Dermis microvascular lymphatic vessel endothelial cell (primary cell): ENCODE measurements at regions not wholly inside any gene's neighbourhood (a gene's known extent, or its start where the extent isn't known, plus 50 kb on each side); places are given as distances from the start of the nearest gene placed in this dataset.
A peak's percentile ranks its signal among the peaks of the same experiment; 100 is the strongest.
"Not testable (repeated sequence)": the region's sequence is repeated elsewhere in the genome, so short reads cannot be mapped to it uniquely, and the experiment has no call there.

Experiments used
- DNase-seq, 2 donors: peaks; one replicate each; pipeline versions ENCODE4 v3.0.0 to v3.0.0-alpha.2; 2010; ENCODE audit warnings: low read depth in 2 of 2

- no peak for DNase-seq
Observed at GRCh38 chr9:90129446-90129845, 513.2 kb downstream of the DIRAS2 start.

DNA sequence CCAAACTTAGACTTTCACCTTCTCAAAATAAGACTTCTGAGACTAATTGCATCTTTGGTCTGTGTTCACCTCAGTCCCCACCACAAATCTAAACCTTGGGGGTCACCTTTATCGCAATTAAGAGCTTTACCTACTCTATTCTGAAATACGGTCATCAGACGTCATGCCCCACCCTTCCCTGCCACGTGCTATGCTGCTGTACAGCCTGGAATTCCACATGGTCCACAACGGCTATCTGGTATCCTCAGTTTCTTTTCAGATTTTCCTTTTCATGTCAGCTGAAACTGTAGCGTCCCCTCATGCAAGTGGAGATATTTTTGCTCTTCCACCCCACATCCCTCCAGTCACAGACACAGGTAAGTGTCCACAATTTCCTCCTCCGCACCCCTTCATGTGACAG, 511.1 kb downstream of the DIRAS2 start:
- DNase-seq, result no peak

GRCh38 chr9:90132866-90133265, 509.8 kb downstream of the DIRAS2 start:
- no peak for DNase-seq

DNA sequence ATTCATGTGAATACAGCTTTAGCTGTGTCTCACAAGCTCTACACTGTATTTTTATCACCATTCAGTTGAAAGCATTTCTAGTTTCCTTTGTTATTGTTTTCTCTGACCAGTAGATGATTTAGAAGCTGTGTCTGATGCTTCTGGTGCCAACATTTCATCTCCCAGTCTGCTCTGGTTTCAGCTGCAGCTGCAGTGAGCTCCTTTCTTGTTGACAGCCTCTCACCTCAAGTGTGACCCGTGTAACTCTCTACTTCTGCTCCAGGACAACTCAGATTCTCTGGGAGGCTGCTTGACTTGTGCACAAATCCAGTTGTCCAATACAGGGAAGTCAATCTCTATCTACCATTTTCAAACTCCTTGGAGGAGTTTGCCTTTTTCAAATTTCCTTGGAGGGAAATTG, 504.8 kb downstream of the DIRAS2 start:
- no peak for DNase-seq

DNA sequence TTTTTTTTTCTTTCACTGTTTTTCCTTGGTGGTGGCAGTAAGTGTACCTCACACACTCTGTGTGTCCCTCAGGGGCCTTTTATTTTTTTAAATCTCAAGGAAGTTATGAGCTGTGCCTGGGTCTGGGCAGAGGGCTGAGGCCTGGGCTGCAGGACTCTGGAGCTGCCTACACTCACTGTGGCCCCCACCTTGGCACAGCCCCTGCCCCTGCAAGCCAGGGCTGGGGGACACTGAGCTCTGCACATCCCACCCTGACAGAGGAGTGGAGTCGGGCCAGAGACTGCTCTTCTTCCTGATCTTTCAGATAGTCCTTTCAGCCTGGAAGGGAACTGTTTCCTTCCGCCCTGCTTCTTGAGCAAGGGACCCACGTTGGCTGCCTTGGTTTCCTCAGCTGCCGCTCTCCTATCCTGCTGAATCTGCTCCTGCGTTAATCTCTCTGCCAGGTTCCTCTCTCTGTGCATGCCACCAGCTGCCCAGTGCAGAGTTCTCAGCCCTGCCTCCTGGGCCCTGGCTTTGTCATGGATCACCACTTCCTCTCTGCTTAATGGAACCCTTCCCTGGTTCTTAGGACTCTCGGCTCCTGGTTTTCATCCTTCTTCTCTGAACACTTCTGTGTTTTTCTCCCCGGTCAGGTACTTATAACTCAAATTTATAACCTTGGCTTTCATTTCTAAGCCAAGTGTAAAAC, 502.3 kb downstream of the DIRAS2 start:
- no peak for DNase-seq

DNA sequence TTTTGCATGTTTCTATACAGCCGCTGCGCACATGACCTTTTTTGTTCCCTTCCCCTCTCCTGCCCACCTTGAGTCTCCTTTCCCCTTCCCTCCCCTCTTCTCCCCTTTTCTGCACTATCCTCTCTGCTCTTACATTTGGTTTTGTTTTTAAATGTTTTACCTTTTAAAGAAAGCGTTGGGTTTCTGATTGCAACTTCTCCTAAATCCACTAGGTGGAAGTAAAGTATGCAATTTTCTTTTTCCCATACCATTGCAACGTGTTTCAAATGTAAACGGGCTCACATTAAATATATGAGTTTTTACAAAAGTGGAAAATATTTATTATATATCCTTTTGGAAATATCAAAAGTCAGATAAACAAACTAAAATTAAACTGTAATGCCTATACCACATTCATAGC, 500.9 kb downstream of the DIRAS2 start:
- peak; percentile 3 to 25 for DNase-seq

GRCh38 chr9:90142580-90142979, 500.0 kb downstream of the DIRAS2 start:
- DNase-seq, result peak; percentile 12 to 49

DNA sequence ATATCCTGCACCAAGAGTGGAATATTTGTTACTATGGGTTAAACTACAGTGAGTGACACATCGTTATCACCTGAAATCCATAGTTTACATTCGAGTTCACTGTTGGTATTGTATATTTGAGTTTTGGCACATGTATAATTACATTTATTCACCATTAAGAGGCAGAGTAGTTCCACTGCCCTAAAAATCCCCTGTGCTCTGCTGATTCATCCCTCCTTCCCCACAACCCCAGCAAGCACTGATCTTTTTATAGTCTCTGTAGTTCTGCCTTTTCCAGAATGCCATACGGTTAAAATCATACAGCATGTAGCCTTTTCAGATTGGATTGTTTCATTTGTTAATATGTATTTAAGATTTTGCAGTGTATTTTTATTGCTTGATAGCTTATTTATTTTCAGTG, 495.2 kb downstream of the DIRAS2 start:
- DNase-seq, result no peak

GRCh38 chr9:90156318-90156717, 486.3 kb downstream of the DIRAS2 start:
- DNase-seq, result no peak

DNA sequence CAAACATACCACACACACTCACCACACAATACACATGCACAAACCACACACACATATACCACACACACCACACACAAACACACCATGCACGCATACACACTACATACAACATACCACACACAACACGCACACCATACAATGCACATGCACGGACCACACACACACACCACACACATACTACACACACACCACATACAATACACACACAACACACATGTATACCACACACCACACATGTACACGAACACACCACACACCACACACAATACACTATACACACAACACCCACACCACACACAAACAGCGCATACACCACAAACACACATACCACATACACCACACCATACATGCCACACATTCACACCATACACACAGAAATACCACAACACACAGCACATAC, 480.3 kb downstream of the DIRAS2 start:
- DNase-seq, result no peak

DNA sequence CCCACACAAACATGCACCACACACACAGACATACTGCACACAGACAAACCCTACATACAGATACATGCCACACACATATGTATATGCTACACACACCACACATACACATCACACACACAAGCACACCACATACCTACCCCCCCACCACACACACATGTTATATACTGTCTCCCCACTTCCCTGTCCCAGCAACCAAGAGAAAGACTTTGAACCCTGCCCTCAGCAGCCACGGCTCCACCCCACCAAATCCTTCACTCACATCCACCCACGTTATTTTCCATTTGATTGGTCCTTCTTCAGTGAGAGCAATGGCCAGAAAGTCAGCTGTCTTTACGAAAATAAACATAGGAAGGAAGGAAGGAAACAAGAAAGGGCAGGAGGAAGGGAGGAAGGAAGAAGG, 479.8 kb downstream of the DIRAS2 start:
- DNase-seq, result no peak

DNA sequence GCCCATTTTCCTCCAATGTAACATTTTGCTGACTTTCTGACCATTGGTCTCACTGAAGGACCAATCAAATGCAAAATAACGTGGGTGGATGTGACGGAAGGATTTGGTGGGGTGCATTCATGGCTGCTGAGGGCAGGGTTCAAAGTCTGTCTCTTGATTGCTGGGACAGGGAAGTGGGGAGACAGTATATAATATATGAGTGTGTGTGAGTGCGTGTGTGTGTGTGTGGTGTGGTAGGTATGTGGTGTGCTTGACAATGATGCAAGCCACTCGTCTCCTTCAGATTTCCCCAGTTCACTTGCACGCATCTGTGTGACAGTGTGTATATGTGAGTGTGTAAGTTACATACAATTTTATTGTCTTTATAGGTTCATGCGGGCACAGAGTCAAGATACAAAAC, 477.3 kb downstream of the DIRAS2 start:
- DNase-seq, result no peak

GRCh38 chr9:90166374-90166773, 476.2 kb downstream of the DIRAS2 start:
- DNase-seq, result not testable (repeated sequence)

- no peak for DNase-seq
Observed at GRCh38 chr9:90167914-90168313, 474.7 kb downstream of the DIRAS2 start.

- no peak for DNase-seq
Observed at GRCh38 chr9:90169490-90169889, 473.1 kb downstream of the DIRAS2 start.

DNA sequence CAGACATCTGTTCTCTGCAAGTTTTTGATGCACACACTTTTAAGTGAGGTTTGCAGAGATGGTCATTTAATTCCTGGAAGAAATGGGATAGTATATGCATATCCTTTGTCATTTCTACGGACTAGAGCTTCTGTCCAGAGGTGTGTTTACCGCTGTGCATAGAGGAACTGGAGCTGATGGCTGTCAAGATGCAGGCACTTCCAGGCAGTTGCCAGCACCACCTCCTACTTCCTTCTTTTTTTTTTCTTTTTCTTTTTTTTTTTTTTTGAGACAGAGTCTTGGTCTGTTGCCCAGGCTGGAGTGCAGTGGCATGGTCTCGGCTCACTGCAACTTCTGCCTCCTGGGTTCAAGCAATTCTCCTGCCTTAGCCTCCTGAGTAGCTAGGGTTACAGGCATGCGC, 468.7 kb downstream of the DIRAS2 start:
- DNase-seq, result not testable (repeated sequence)

- DNase-seq, result not testable (repeated sequence)
Observed at GRCh38 chr9:90174346-90174745, 468.3 kb downstream of the DIRAS2 start.

- no peak for DNase-seq
Observed at GRCh38 chr9:90175257-90175656, 467.4 kb downstream of the DIRAS2 start.

DNA sequence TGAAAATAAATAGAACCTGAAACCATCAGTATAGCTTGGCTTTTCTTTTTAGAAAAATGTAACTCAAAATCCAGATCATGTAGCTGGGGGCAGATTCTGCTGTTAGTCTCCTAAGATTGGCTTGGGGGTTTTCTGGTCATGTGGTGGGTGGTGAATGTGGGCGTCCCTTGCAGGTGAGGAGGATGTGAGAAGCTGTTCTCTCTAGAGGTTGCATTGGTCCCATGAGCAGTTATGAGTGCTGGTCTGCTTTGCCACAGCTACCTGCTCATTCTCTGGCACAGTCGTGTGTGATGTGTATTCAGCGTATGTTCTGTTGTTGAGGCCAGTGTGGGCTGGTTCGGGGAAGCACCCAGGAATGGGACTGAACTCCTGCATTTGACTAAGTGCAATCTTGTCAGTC, 466.8 kb downstream of the DIRAS2 start:
- no peak for DNase-seq

DNA sequence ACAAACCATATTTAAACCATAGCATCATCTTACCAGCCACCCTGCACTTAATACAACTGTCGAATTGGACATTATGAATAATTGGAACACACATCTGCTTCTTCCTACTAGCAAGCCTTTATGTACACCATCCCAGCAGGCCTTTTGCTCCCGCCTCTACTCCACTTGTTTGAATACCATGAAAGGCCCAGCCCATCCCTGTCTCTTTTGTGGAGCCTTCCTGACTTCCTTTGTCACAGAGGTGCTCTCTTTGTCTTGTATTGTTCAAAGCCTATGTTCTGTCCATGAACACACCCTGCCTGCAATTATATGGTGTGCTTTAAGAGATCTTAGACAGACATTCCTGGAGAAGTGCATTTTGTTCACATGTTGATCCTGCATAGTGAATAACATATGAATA, 465.7 kb downstream of the DIRAS2 start:
- no peak for DNase-seq

DNA sequence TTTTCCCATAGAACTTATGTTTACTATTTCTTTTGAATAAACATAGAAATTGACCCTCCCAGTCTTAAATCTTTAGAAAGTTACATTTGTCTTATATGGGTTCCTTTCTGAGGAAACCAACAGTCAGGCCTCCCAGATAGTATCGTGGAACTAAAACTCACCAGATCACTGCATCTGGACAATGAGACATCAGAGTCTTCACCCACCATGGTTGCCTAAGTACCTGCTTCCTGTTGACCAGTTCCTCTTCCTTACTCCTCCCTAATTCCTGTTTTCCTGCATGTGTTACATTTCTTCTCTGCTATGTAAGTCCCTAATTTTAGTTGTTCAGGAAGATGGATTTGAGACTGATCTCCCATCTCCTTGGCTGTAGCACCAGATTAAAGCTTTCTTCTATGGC, 462.2 kb downstream of the DIRAS2 start:
- DNase-seq, result no peak

DNA sequence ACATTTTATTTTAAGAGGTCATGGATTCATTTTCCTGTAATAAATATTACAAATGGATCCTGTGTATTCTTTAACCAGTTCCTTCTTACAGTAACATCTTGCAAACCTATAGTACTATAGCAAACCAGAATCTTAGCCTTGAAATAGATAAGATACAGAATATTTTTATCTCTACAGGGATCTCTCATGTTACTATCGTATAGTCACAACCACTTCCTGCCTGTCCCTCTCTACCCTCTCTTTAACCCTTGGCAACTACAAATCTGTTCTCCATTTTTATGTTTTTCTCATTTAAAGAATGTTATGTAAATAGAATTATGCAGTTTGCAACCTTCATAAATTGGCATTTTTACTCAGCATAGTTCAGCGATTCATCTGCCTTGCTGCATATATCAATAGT, 454.0 kb downstream of the DIRAS2 start:
- DNase-seq, result no peak

DNA sequence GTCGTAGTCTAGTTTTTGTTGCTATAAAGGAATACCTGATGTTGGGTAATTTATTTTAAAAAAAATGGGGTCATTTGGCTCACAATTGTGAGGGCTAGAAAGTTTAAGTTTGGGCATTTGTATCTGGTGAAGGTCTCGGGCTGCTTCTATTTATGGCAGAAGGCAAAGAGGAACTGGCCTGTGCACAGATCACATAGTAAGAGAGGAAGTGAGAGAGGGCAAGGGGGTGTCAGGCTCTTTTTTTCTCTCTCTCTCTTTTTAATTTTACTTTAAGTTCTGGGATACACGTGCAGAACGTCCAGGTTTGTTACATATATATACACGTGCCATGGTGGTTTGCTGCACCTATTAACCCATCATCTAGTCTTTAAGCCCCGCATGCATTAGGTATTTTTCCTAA, 453.3 kb downstream of the DIRAS2 start:
- DNase-seq, result no peak

DNA sequence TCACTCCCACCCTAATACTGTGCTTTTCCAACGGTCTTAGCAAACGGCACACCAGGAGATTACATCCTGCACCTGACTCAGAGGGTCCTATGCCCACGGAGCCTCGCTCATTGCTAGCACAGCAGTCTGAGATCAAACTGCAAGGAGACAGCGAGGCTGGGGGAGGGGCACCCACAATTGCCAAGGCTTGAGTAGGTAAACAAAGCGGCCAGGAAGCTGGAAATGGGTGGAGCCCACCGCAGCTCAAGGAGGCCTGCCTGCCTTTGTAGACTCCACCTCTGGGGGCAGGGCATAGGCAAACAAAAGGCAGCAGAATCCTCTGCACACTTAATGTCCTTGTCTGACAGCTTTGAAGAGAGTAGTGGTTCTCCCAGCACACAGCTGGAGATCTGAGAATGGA, 450.2 kb downstream of the DIRAS2 start:
- DNase-seq, result not testable (repeated sequence)
